ENCODE measurements at regions not wholly inside any gene's neighbourhood (a gene's known extent, or its start where the extent isn't known, plus 50 kb on each side); places are given as distances from the start of the nearest gene placed in this dataset.
"Not testable (repeated sequence)": the region's sequence is repeated elsewhere in the genome, so short reads cannot be mapped to it uniquely, and the experiment has no call there.

GRCh38 chr21:17257784-17258183 lies 255.1 kb upstream of the CXADR start:
- DNase-seq (ENCODE audit: low read depth), result no peak
- Histone ChIP-seq H3K9ac (ENCODE audit: low read length) (no peak overlapping the region), H3K9me3 (ENCODE audit: control insufficient read depth, low read length) (no peaks in the 10 kb centered on the region), H3K27me3 (replicated peaks; ENCODE audit: control insufficient read depth, insufficient read depth, low read length) (no peaks in the 10 kb centered on the region), H3K4me1 (ENCODE audit: control insufficient read depth, insufficient read depth, low read length) (peaks cover 8% of the 10 kb centered on the region), H3K36me3 (ENCODE audit: control insufficient read depth, insufficient read depth, low read length, severe bottlenecking) (no peaks in the 10 kb centered on the region), H3K4me3 (ENCODE audit: low read length) (no peak overlapping the region)

- no peak overlapping the region for H3K9ac ChIP-seq (ENCODE audit: low read length)
- no peak overlapping the region for H3K4me3 ChIP-seq (ENCODE audit: low read length)
- no peaks in the 10 kb centered on the region for H3K4me1 ChIP-seq (ENCODE audit: control insufficient read depth, insufficient read depth, low read length)
- no peaks in the 10 kb centered on the region for H3K27me3 ChIP-seq (replicated peaks; ENCODE audit: control insufficient read depth, insufficient read depth, low read length)
- no peaks in the 10 kb centered on the region for H3K9me3 ChIP-seq (ENCODE audit: control insufficient read depth, low read length)
- no peak for DNase-seq (ENCODE audit: low read depth)
- no peaks in the 10 kb centered on the region for H3K36me3 ChIP-seq (ENCODE audit: control insufficient read depth, insufficient read depth, low read length, severe bottlenecking)
Measured at GRCh38 chr21:17264182-17264581, 248.7 kb upstream of the CXADR start.

- H3K36me3 ChIP-seq (ENCODE audit: control insufficient read depth, insufficient read depth, low read length, severe bottlenecking), result no peaks in the 10 kb centered on the region
- no peaks in the 10 kb centered on the region for H3K27me3 ChIP-seq (replicated peaks; ENCODE audit: control insufficient read depth, insufficient read depth, low read length)
- no peak for DNase-seq (ENCODE audit: low read depth)
- H3K4me1 ChIP-seq (ENCODE audit: control insufficient read depth, insufficient read depth, low read length), result peaks cover 5% of the 10 kb centered on the region
- H3K9ac ChIP-seq (ENCODE audit: low read length), result no peak overlapping the region
- H3K9me3 ChIP-seq (ENCODE audit: control insufficient read depth, low read length), result no peaks in the 10 kb centered on the region
- no peak overlapping the region for H3K4me3 ChIP-seq (ENCODE audit: low read length)
Measured at GRCh38 chr21:17269760-17270159, 243.1 kb upstream of the CXADR start.

- Histone ChIP-seq H3K9me3 (ENCODE audit: control insufficient read depth, low read length) (no peaks in the 10 kb centered on the region), H3K4me1 (ENCODE audit: control insufficient read depth, insufficient read depth, low read length) (peaks cover 5% of the 10 kb centered on the region), H3K9ac (ENCODE audit: low read length) (no peak overlapping the region), H3K27me3 (replicated peaks; ENCODE audit: control insufficient read depth, insufficient read depth, low read length) (no peaks in the 10 kb centered on the region), H3K4me3 (ENCODE audit: low read length) (no peak overlapping the region), H3K36me3 (ENCODE audit: control insufficient read depth, insufficient read depth, low read length, severe bottlenecking) (no peaks in the 10 kb centered on the region)
- DNase-seq (ENCODE audit: low read depth), result peak; percentile 75
Measured at GRCh38 chr21:17270229-17270628, 242.6 kb upstream of the CXADR start.

- no peak for DNase-seq (ENCODE audit: low read depth)
Measured at GRCh38 chr21:17279663-17280062, 233.2 kb upstream of the CXADR start.

GRCh38 chr21:17293016-17293562 lies 219.8 kb upstream of the CXADR start:
- peaks cover 16% of the 10 kb centered on the region for H3K9me3 ChIP-seq (ENCODE audit: control insufficient read depth, low read length)
- not testable (repeated sequence) for H3K4me1 ChIP-seq (ENCODE audit: control insufficient read depth, insufficient read depth, low read length); H3K27me3 ChIP-seq (replicated peaks; ENCODE audit: control insufficient read depth, insufficient read depth, low read length); H3K4me3 ChIP-seq (ENCODE audit: low read length); H3K36me3 ChIP-seq (ENCODE audit: control insufficient read depth, insufficient read depth, low read length, severe bottlenecking); DNase-seq (ENCODE audit: low read depth); H3K9ac ChIP-seq (ENCODE audit: low read length)

More at GRCh38 chr21:17279663-17280062, 233.2 kb upstream of the CXADR start:
- H3K9me3 ChIP-seq (ENCODE audit: control insufficient read depth, low read length), result peaks cover 26% of the 10 kb centered on the region
- H3K4me1 ChIP-seq (ENCODE audit: control insufficient read depth, insufficient read depth, low read length), result no peaks in the 10 kb centered on the region
- H3K9ac ChIP-seq (ENCODE audit: low read length), result no peak overlapping the region
- H3K27me3 ChIP-seq (replicated peaks; ENCODE audit: control insufficient read depth, insufficient read depth, low read length), result no peaks in the 10 kb centered on the region
- H3K4me3 ChIP-seq (ENCODE audit: low read length), result no peak overlapping the region
- H3K36me3 ChIP-seq (ENCODE audit: control insufficient read depth, insufficient read depth, low read length, severe bottlenecking), result no peaks in the 10 kb centered on the region

GRCh38 chr21:17295997-17296396 lies 216.8 kb upstream of the CXADR start:
- Histone ChIP-seq H3K4me3 (ENCODE audit: low read length) (no peak overlapping the region), H3K36me3 (ENCODE audit: control insufficient read depth, insufficient read depth, low read length, severe bottlenecking) (no peaks in the 10 kb centered on the region), H3K4me1 (ENCODE audit: control insufficient read depth, insufficient read depth, low read length) (no peaks in the 10 kb centered on the region), H3K27me3 (replicated peaks; ENCODE audit: control insufficient read depth, insufficient read depth, low read length) (no peaks in the 10 kb centered on the region), H3K9me3 (ENCODE audit: control insufficient read depth, low read length) (peaks cover 16% of the 10 kb centered on the region), H3K9ac (ENCODE audit: low read length) (no peak overlapping the region)
- DNase-seq (ENCODE audit: low read depth), result no peak

- H3K9ac ChIP-seq (ENCODE audit: low read length); H3K4me3 ChIP-seq (ENCODE audit: low read length); DNase-seq (ENCODE audit: low read depth); H3K27me3 ChIP-seq (replicated peaks; ENCODE audit: control insufficient read depth, insufficient read depth, low read length); H3K36me3 ChIP-seq (ENCODE audit: control insufficient read depth, insufficient read depth, low read length, severe bottlenecking); H3K4me1 ChIP-seq (ENCODE audit: control insufficient read depth, insufficient read depth, low read length); H3K9me3 ChIP-seq (ENCODE audit: control insufficient read depth, low read length): not testable (repeated sequence)
Measured at GRCh38 chr21:17299576-17299975, 213.3 kb upstream of the CXADR start.

- DNase-seq (ENCODE audit: low read depth), result not testable (repeated sequence)
Measured at GRCh38 chr21:17327715-17328114, 185.1 kb upstream of the CXADR start.

GRCh38 chr21:17334484-17334883 lies 178.4 kb upstream of the CXADR start:
- no peaks in the 10 kb centered on the region for H3K4me1 ChIP-seq (ENCODE audit: control insufficient read depth, insufficient read depth, low read length)
- no peaks in the 10 kb centered on the region for H3K9me3 ChIP-seq (ENCODE audit: control insufficient read depth, low read length)
- no peak overlapping the region for H3K4me3 ChIP-seq (ENCODE audit: low read length)
- no peak for DNase-seq (ENCODE audit: low read depth)
- H3K27me3 ChIP-seq (replicated peaks; ENCODE audit: control insufficient read depth, insufficient read depth, low read length), result no peaks in the 10 kb centered on the region
- H3K9ac ChIP-seq (ENCODE audit: low read length), result no peak overlapping the region
- H3K36me3 ChIP-seq (ENCODE audit: control insufficient read depth, insufficient read depth, low read length, severe bottlenecking), result no peaks in the 10 kb centered on the region

More at GRCh38 chr21:17327715-17328114, 185.1 kb upstream of the CXADR start:
- H3K27me3 ChIP-seq (replicated peaks; ENCODE audit: control insufficient read depth, insufficient read depth, low read length); H3K36me3 ChIP-seq (ENCODE audit: control insufficient read depth, insufficient read depth, low read length, severe bottlenecking); H3K4me1 ChIP-seq (ENCODE audit: control insufficient read depth, insufficient read depth, low read length); H3K4me3 ChIP-seq (ENCODE audit: low read length); H3K9me3 ChIP-seq (ENCODE audit: control insufficient read depth, low read length); H3K9ac ChIP-seq (ENCODE audit: low read length): not testable (repeated sequence)

- no peak for DNase-seq (ENCODE audit: low read depth)
- Histone ChIP-seq H3K9me3 (ENCODE audit: control insufficient read depth, low read length) (no peaks in the 10 kb centered on the region), H3K36me3 (ENCODE audit: control insufficient read depth, insufficient read depth, low read length, severe bottlenecking) (no peaks in the 10 kb centered on the region), H3K4me1 (ENCODE audit: control insufficient read depth, insufficient read depth, low read length) (no peaks in the 10 kb centered on the region), H3K9ac (ENCODE audit: low read length) (no peak overlapping the region), H3K27me3 (replicated peaks; ENCODE audit: control insufficient read depth, insufficient read depth, low read length) (no peaks in the 10 kb centered on the region), H3K4me3 (ENCODE audit: low read length) (no peak overlapping the region)
Measured at GRCh38 chr21:17340081-17340480, 172.8 kb upstream of the CXADR start.

GRCh38 chr21:17343055-17343454 lies 169.8 kb upstream of the CXADR start:
- no peak overlapping the region for H3K9ac ChIP-seq (ENCODE audit: low read length)
- H3K9me3 ChIP-seq (ENCODE audit: control insufficient read depth, low read length), result no peaks in the 10 kb centered on the region
- no peaks in the 10 kb centered on the region for H3K27me3 ChIP-seq (replicated peaks; ENCODE audit: control insufficient read depth, insufficient read depth, low read length)
- no peak overlapping the region for H3K4me3 ChIP-seq (ENCODE audit: low read length)
- peak; percentile 8 for DNase-seq (ENCODE audit: low read depth)
- no peaks in the 10 kb centered on the region for H3K4me1 ChIP-seq (ENCODE audit: control insufficient read depth, insufficient read depth, low read length)
- no peaks in the 10 kb centered on the region for H3K36me3 ChIP-seq (ENCODE audit: control insufficient read depth, insufficient read depth, low read length, severe bottlenecking)
